Loucy (cell line): ENCODE measurements at regions not wholly inside any gene's neighbourhood (a gene's known extent, or its start where the extent isn't known, plus 50 kb on each side); places are given as distances from the start of the nearest gene placed in this dataset.

Source experiments
- H2AFZ ChIP-seq: fragments of 200-600 bp; sonication (generic); 2 replicates; pipeline ENCODE4 v1.6.0; 2016; ENCODE audit warnings: antibody characterized with exemption, mild to moderate bottlenecking, low read length, moderate library complexity
- H3F3A ChIP-seq: fragments of 200-600 bp; 2 replicates; pipeline ENCODE4 v1.6.0; 2016; ENCODE audit warnings: antibody characterized with exemption, low read depth, mild to moderate bottlenecking
- H3K27me3 ChIP-seq: fragments of 200-600 bp; sonication (generic); 2 replicates; pipeline ENCODE4 v1.6.1; 2014; ENCODE audit warnings: low read length, mild to moderate bottlenecking; ENCODE audit not compliant: insufficient read depth, poor library complexity, severe bottlenecking
- H3K36me3 ChIP-seq: fragments of 200-600 bp; sonication (generic); 2 replicates; pipeline ENCODE4 v1.6.1; 2016; ENCODE audit warnings: low read length; ENCODE audit not compliant: insufficient read depth
- H3K4me1 ChIP-seq: fragments of 200-600 bp; sonication (generic); 2 replicates; pipeline ENCODE4 v1.5.1; 2014; ENCODE audit warnings: low read length, mild to moderate bottlenecking; ENCODE audit not compliant: insufficient read depth, poor library complexity, severe bottlenecking
- H3K4me2 ChIP-seq: fragments of 200-600 bp; sonication (generic); 2 replicates; pipeline ENCODE4 v1.6.0; 2014; ENCODE audit warnings: antibody characterized with exemption, low read length, low read depth, mild to moderate bottlenecking; ENCODE audit not compliant: poor library complexity, severe bottlenecking
- H3K4me3 ChIP-seq: fragments of 200-600 bp; sonication (generic); 2 replicates; pipeline ENCODE4 v1.5.1; 2014; ENCODE audit warnings: low read length, mild to moderate bottlenecking, mixed read lengths; ENCODE audit not compliant: poor library complexity, severe bottlenecking
- H3K79me2 ChIP-seq: fragments of 200-600 bp; sonication (generic); 2 replicates; pipeline ENCODE4 v1.6.1; 2014; ENCODE audit warnings: low read length; ENCODE audit not compliant: insufficient read depth
- H3K9ac ChIP-seq: fragments of 200-600 bp; sonication (generic); 2 replicates; pipeline ENCODE4 v1.6.0; 2014; ENCODE audit warnings: mild to moderate bottlenecking, low read depth, low read length, moderate library complexity; ENCODE audit not compliant: poor library complexity, severe bottlenecking
- H3K9me2 ChIP-seq: fragments of 200-600 bp; sonication (generic); replicated peaks from 2 replicates; pipeline ENCODE4 v1.6.1; 2016; ENCODE audit warnings: low read depth, low read length, mixed read lengths
- H3K9me3 ChIP-seq: fragments of 200-600 bp; sonication (generic); 2 replicates; pipeline ENCODE4 v1.6.1; 2014; ENCODE audit warnings: mild to moderate bottlenecking, antibody characterized with exemption, low read length, low read depth; ENCODE audit not compliant: insufficient read depth
- H4K20me1 ChIP-seq: fragments of 200-600 bp; sonication (generic); 2 replicates; pipeline ENCODE4 v1.6.0; 2014; ENCODE audit warnings: antibody characterized with exemption, low read length, mild to moderate bottlenecking; ENCODE audit not compliant: insufficient read depth, poor library complexity, severe bottlenecking
- EZH2phosphoT487 ChIP-seq: fragments of 200-600 bp; IDR thresholded peaks from 2 replicates; pipeline ENCODE4 v1.6.1; 2018; ENCODE audit warnings: antibody characterized with exemption, mild to moderate bottlenecking, moderate library complexity, borderline replicate concordance
- TF ChIP-seq, protein P1 (sequence below): fragments of 200-600 bp; sonication (generic); conservative IDR thresholded peaks from 2 replicates; pipeline ENCODE4 v1.5.1; 2014; ENCODE audit warnings: mild to moderate bottlenecking, antibody characterized with exemption, low read length

DNA sequence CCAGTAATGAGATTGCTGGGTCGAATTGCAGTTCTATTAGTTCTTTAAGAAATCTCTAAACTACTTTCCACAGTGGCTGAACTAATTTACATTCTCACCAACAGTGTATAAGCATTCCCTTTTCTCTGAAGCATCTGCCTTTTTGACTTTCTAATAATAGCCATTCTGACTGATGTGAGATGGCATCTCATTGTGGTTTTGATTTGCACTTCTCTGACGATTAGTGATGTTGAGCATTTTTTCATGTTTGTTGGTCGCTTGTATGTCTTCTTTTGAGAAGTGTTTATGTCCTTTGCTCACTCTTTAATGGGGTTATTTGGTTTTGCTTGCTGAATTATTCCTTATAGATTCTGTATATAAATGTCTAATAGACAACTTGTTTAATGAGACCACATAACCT is 69.6 kb upstream of the UGP2 start:
- Histone ChIP-seq H3K79me2 (no peaks in the 10 kb centered on the region), H3K27me3 (no peaks in the 10 kb centered on the region), H3K4me2 (no peak overlapping the region), H3K36me3 (no peaks in the 10 kb centered on the region), H3F3A (no peaks in the 10 kb centered on the region), H3K9me2 (no peaks in the 10 kb centered on the region), H3K9ac (no peak overlapping the region), H3K4me1 (no peaks in the 10 kb centered on the region), H4K20me1 (no peaks in the 10 kb centered on the region), H3K4me3 (no peak overlapping the region), H2AFZ (no peak overlapping the region), H3K9me3 (peaks cover 6% of the 10 kb centered on the region; the same call in 1 of the 2 replicates)
- no peak for TF ChIP-seq EZH2phosphoT487
- TF ChIP-seq, protein P1, sequence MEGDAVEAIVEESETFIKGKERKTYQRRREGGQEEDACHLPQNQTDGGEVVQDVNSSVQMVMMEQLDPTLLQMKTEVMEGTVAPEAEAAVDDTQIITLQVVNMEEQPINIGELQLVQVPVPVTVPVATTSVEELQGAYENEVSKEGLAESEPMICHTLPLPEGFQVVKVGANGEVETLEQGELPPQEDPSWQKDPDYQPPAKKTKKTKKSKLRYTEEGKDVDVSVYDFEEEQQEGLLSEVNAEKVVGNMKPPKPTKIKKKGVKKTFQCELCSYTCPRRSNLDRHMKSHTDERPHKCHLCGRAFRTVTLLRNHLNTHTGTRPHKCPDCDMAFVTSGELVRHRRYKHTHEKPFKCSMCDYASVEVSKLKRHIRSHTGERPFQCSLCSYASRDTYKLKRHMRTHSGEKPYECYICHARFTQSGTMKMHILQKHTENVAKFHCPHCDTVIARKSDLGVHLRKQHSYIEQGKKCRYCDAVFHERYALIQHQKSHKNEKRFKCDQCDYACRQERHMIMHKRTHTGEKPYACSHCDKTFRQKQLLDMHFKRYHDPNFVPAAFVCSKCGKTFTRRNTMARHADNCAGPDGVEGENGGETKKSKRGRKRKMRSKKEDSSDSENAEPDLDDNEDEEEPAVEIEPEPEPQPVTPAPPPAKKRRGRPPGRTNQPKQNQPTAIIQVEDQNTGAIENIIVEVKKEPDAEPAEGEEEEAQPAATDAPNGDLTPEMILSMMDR = no peak

DNA sequence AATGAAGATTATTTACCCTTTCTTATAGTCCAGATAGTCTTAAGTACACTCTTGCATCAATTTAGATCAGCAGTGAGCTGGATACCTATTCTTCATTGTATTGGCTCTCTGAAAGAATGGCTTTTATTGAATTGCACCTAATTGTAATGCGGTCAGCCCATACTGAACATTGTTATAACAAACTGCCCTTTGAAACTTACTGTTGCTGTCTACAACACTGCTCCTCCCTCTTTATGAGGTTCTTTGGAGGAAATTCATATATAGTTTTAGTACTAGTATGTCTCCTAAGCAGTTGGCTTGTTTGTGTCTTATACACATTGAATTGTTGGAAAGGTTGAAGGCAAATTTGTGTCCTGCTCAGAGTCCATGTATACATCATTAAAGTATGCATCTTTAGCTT is 66.5 kb upstream of the UGP2 start:
- H2AFZ ChIP-seq = no peak overlapping the region
- no peaks in the 10 kb centered on the region for H3K9me2 ChIP-seq
- H3K9ac ChIP-seq = no peak overlapping the region
- no peak overlapping the region for H3K4me2 ChIP-seq
- no peak overlapping the region for H3K4me3 ChIP-seq
- H4K20me1 ChIP-seq = no peaks in the 10 kb centered on the region
- no peaks in the 10 kb centered on the region for H3K79me2 ChIP-seq
- no peak for TF ChIP-seq EZH2phosphoT487
- TF ChIP-seq, protein P1 = no peak
- H3K4me1 ChIP-seq = no peaks in the 10 kb centered on the region
- no peaks in the 10 kb centered on the region for H3F3A ChIP-seq
- H3K9me3 ChIP-seq = no peaks in the 10 kb centered on the region
- H3K27me3 ChIP-seq = no peaks in the 10 kb centered on the region
- H3K36me3 ChIP-seq = no peaks in the 10 kb centered on the region

DNA sequence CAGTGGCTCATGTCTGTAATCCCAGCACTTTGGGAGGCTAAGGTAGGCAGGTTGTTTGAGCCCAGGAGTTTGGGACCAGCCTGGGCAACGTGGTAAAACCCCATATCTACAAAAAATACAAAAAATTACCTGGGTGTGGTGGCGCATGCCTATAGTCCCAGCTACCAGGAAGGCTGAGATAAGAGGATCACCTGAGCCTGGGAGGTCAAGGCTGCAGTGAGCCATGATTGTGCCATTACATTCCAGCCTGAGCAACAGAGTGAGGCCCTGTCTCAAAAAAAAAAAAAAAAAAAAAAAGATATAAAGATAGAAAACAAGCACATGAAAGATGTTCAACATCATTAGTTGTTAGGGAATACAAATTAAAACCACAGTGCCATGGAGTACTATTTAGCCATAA is 65.3 kb upstream of the UGP2 start:
- Histone ChIP-seq H3K4me3 (no peak overlapping the region), H3K9me3 (no peaks in the 10 kb centered on the region), H3K79me2 (no peaks in the 10 kb centered on the region), H3K4me1 (no peaks in the 10 kb centered on the region), H2AFZ (no peak overlapping the region), H4K20me1 (no peaks in the 10 kb centered on the region), H3K9me2 (no peaks in the 10 kb centered on the region), H3K36me3 (no peaks in the 10 kb centered on the region), H3K4me2 (no peak overlapping the region), H3K27me3 (no peaks in the 10 kb centered on the region), H3K9ac (no peak overlapping the region), H3F3A (no peaks in the 10 kb centered on the region)
- TF ChIP-seq EZH2phosphoT487 = no peak
- TF ChIP-seq, protein P1 = no peak
